Dedifferentiated amniotic fluid mesenchymal stem cell (primary cell): ENCODE measurements at regions not wholly inside any gene's neighbourhood (a gene's known extent, or its start where the extent isn't known, plus 50 kb on each side); places are given as distances from the start of the nearest gene placed in this dataset.

Source experiments
- DNase-seq: peaks from one replicate; pipeline ENCODE4 v3.0.0-alpha.2; 2016; ENCODE audit errors: extremely low spot score

- no peak for DNase-seq
Measured at GRCh38 chr13:37934339-37935191, 65.0 kb upstream of the TRPC4 start.

- DNase-seq: no peak
Measured at GRCh38 chr13:37929308-37929707, 59.7 kb upstream of the TRPC4 start.

- no peak for DNase-seq
Measured at GRCh38 chr13:37927561-37927960, 58.0 kb upstream of the TRPC4 start.

- DNase-seq: no peak
Measured at GRCh38 chr13:37925878-37926473, 56.4 kb upstream of the TRPC4 start.

GRCh38 chr13:37923236-37923635 lies 53.7 kb upstream of the TRPC4 start:
- no peak for DNase-seq

GRCh38 chr13:37919329-37919880 lies 49.8 kb upstream of the TRPC4 start:
- DNase-seq: no peak
